SK-N-SH (cell line): ENCODE measurements at regions not wholly inside any gene's neighbourhood (a gene's known extent, or its start where the extent isn't known, plus 50 kb on each side); places are given as distances from the start of the nearest gene placed in this dataset.

Experiments
- CTCF ChIA-PET: fragments of 300-600, 350-600 bp; formaldehyde crosslinking; extraction: SDS; loops from one replicate; lab custom pipeline; 2021; lab: Yijun Ruan, JAX
- POLR2A ChIA-PET: fragments of 350-600 bp; sonication (Branson Sonifier 250); formaldehyde crosslinking; extraction: SDS; loops from one replicate; lab custom pipeline; 2020; ENCODE audit warnings: antibody characterized with exemption, inconsistent platforms; lab: Yijun Ruan, JAX
- DNase-seq: peaks from one replicate; pipeline ENCODE4 v3.0.0; 2012
- H2AFZ ChIP-seq: fragments of 200-600 bp; sonication (generic); 2 replicates; pipeline ENCODE4 v1.8.1; 2016; ENCODE audit warnings: antibody characterized with exemption, mild to moderate bottlenecking, low read depth
- H3F3A ChIP-seq: fragments of 200-600 bp; sonication (generic); replicated peaks from 2 replicates; pipeline ENCODE3; 2016; ENCODE audit warnings: antibody characterized with exemption, mild to moderate bottlenecking; ENCODE audit not compliant: insufficient read depth
- H3K27ac ChIP-seq, 2 experiments: fragments of 200-500 bp in 1 of 2; fragments of 200-600 bp in 1 of 2; sonication (Bioruptor generic) in 1 of 2; sonication (generic), shearing (Covaris generic) in 1 of 2; 2 replicates each; pipeline versions ENCODE4 v1.5.1 to v1.6.1; 2014 to 2016; ENCODE audit warnings: low read depth in 2 of 2, inconsistent platforms in 1 of 2, low read length in 1 of 2, mild to moderate bottlenecking in 1 of 2, mixed read lengths in 1 of 2
- H3K27me3 ChIP-seq: fragments of 200-600 bp; sonication (generic), shearing (Covaris generic); 2 replicates; pipeline ENCODE4 v1.6.1; 2016; ENCODE audit warnings: mixed run types; ENCODE audit not compliant: insufficient read depth
- H3K36me3 ChIP-seq, 2 experiments: fragments of 200-500 bp in 1 of 2; fragments of 200-600 bp in 1 of 2; sonication (Bioruptor generic) in 1 of 2; sonication (generic) in 1 of 2; replicated peaks in 1 of 2; 2 replicates each; pipeline versions ENCODE3 to v1.5.1; 2014 to 2016; ENCODE audit warnings: low read length in 1 of 2, mild to moderate bottlenecking in 1 of 2; ENCODE audit not compliant: insufficient read depth in 2 of 2, control insufficient read depth in 1 of 2
- H3K4me1 ChIP-seq, 2 experiments: fragments of 200-500 bp in 1 of 2; fragments of 200-600 bp in 1 of 2; sonication (Bioruptor generic) in 1 of 2; sonication (generic), shearing (Covaris generic) in 1 of 2; 2 replicates each; pipeline versions ENCODE4 v1.5.1 to v1.6.1; 2014 to 2016; ENCODE audit warnings: low read depth in 1 of 2, low read length in 1 of 2, mixed run types in 1 of 2; ENCODE audit not compliant: insufficient read depth in 2 of 2, control insufficient read depth in 1 of 2
- H3K4me2 ChIP-seq: fragments of 200-600 bp; sonication (generic), shearing (Covaris generic); 2 replicates; pipeline ENCODE4 v1.6.1; 2017; ENCODE audit warnings: mixed run types
- H3K4me3 ChIP-seq, 2 experiments: fragments of 200-500 bp in 1 of 2; fragments of 200-600 bp in 1 of 2; sonication (Bioruptor generic) in 1 of 2; sonication (generic), shearing (Covaris generic) in 1 of 2; 2 replicates each; pipeline versions ENCODE4 v1.5.1 to v1.8.1; 2014 to 2016; ENCODE audit warnings: low read depth in 2 of 2, inconsistent platforms in 1 of 2, low read length in 1 of 2, mild to moderate bottlenecking in 1 of 2, mixed read lengths in 1 of 2, moderate library complexity in 1 of 2
- H3K79me2 ChIP-seq: fragments of 200-600 bp; sonication (generic); 2 replicates; pipeline ENCODE4 v1.8.1; 2017; ENCODE audit warnings: mild to moderate bottlenecking; ENCODE audit not compliant: insufficient read depth
- H3K9ac ChIP-seq: fragments of 200-600 bp; sonication (generic); 2 replicates; pipeline ENCODE4 v1.6.1; 2017; ENCODE audit warnings: mixed run types
- H3K9me2 ChIP-seq: fragments of 200-600 bp; sonication (generic); 2 replicates; pipeline ENCODE4 v1.6.1; 2017; ENCODE audit warnings: mixed run types
- H3K9me3 ChIP-seq: fragments of 200-600 bp; sonication (generic); 2 replicates; pipeline ENCODE4 v1.6.1; 2017; ENCODE audit warnings: mixed run types, mild to moderate bottlenecking, moderate library complexity
- H4K20me1 ChIP-seq: fragments of 200-600 bp; sonication (generic); 2 replicates; pipeline ENCODE4 v1.6.1; 2017; ENCODE audit warnings: mild to moderate bottlenecking, mixed run types; ENCODE audit not compliant: insufficient read depth
- CHD2 ChIP-seq: fragments of 150-350 bp; IDR thresholded peaks from 2 replicates; pipeline ENCODE4 v1.6.1; 2018; ENCODE audit warnings: low read length; ENCODE audit not compliant: partially characterized antibody
- CTCF ChIP-seq: fragments of 200-600 bp; sonication (generic); IDR thresholded peaks from 2 replicates; pipeline ENCODE4 v1.6.1; 2017; ENCODE audit warnings: antibody characterized with exemption, mild to moderate bottlenecking, moderate library complexity
- ELF1 ChIP-seq: IDR thresholded peaks from 2 replicates; pipeline ENCODE4 v1.4.0; 2012
- EP300 ChIP-seq, 2 experiments: IDR thresholded peaks; 2 replicates each; pipeline versions ENCODE4 v1.4.0 to v1.6.1; 2012; ENCODE audit warnings: borderline replicate concordance in 1 of 2, low read depth in 1 of 2, low read length in 1 of 2
- EZH2phosphoT487 ChIP-seq: fragments of 200-600 bp; sonication (generic); IDR thresholded peaks from 2 replicates; pipeline ENCODE4 v1.6.1; 2017; ENCODE audit warnings: low read depth, mixed run types, mild to moderate bottlenecking, antibody characterized with exemption, moderate library complexity, borderline replicate concordance
- FOXJ3 ChIP-seq: sonication (generic); formaldehyde crosslinking; IDR thresholded peaks from 2 replicates; pipeline ENCODE4 v1.5.1; 2020; ENCODE audit warnings: mild to moderate bottlenecking, missing genetic modification reagents
- GABPA ChIP-seq: IDR thresholded peaks from 2 replicates; pipeline ENCODE4 v1.4.0; 2012; ENCODE audit warnings: low read depth, mild to moderate bottlenecking
- GATA2 ChIP-seq: sonication (generic); formaldehyde crosslinking; IDR thresholded peaks from 2 replicates; pipeline ENCODE4 v1.5.0; 2020; ENCODE audit warnings: mild to moderate bottlenecking, missing genetic modification reagents
- IRF3 ChIP-seq: fragments of 150-350 bp; IDR thresholded peaks from 2 replicates; pipeline ENCODE4 v1.6.1; 2016; ENCODE audit warnings: mild to moderate bottlenecking, low read depth, low read length
- JUND ChIP-seq: IDR thresholded peaks from 2 replicates; pipeline ENCODE4 v1.4.0; 2012
- MEF2A ChIP-seq: IDR thresholded peaks from 2 replicates; pipeline ENCODE4 v1.4.0; 2012; ENCODE audit warnings: low read depth, borderline replicate concordance
- NFIC ChIP-seq: IDR thresholded peaks from 2 replicates; pipeline ENCODE4 v1.4.0; 2012; ENCODE audit warnings: borderline replicate concordance
- PBX3 ChIP-seq: IDR thresholded peaks from 2 replicates; pipeline ENCODE4; 2012
- RCOR1 ChIP-seq: fragments of 150-350 bp; IDR thresholded peaks from 2 replicates; pipeline ENCODE4 v1.6.1; 2017; ENCODE audit warnings: antibody characterized with exemption, low read length
- RFX5 ChIP-seq: IDR thresholded peaks from 2 replicates; pipeline ENCODE4 v1.6.1; 2012; ENCODE audit warnings: mild to moderate bottlenecking, improper control_type of control experiment, low read length
- RXRA ChIP-seq: IDR thresholded peaks from 2 replicates; pipeline ENCODE4 v1.4.0; 2012; ENCODE audit warnings: low read depth, mild to moderate bottlenecking, borderline replicate concordance
- TAF1 ChIP-seq: IDR thresholded peaks from 2 replicates; pipeline ENCODE4 v1.6.1; 2012; ENCODE audit warnings: low read depth, mild to moderate bottlenecking, low read length, moderate library complexity, borderline replicate concordance
- TCF12 ChIP-seq: IDR thresholded peaks from 2 replicates; pipeline ENCODE4 v1.4.0; 2012
- TEAD4 ChIP-seq: IDR thresholded peaks from 2 replicates; pipeline ENCODE4 v1.4.0; 2012; ENCODE audit warnings: mild to moderate bottlenecking, borderline replicate concordance; ENCODE audit not compliant: insufficient read depth
- WGBS: methylation state at CpG from one replicate; pipeline ENCODE4 v1.1.6; 2017; ENCODE audit warnings: low lambda C conversion rate; 5-methylcytosine and 5-hydroxymethylcytosine counted together
- TF ChIP-seq, protein P1 (sequence below): IDR thresholded peaks from 2 replicates; pipeline ENCODE4 v1.4.0; 2012; ENCODE audit warnings: low read depth, borderline replicate concordance

GRCh38 chr1:80509965-80510522 lies 1290.7 kb upstream of the ADGRL2 start:
- CTCF ChIA-PET: no interaction called here
- no peak overlapping the region for H3K9ac ChIP-seq
- no peak overlapping the region for H3K4me3 ChIP-seq
- H3K27me3 ChIP-seq: no peaks in the 10 kb centered on the region
- TF ChIP-seq, protein P1, sequence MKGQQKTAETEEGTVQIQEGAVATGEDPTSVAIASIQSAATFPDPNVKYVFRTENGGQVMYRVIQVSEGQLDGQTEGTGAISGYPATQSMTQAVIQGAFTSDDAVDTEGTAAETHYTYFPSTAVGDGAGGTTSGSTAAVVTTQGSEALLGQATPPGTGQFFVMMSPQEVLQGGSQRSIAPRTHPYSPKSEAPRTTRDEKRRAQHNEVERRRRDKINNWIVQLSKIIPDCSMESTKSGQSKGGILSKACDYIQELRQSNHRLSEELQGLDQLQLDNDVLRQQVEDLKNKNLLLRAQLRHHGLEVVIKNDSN: no peak
- TF ChIP-seq ELF1: no peak
- no peak for TF ChIP-seq RFX5
- no peak for TF ChIP-seq EZH2phosphoT487
- no peak for TF ChIP-seq CHD2
- no peak for TF ChIP-seq FOXJ3 (CRISPR knock-in tag)
- no peak for TF ChIP-seq RCOR1
- TF ChIP-seq CTCF: no peak
- TF ChIP-seq TAF1: no peak
- TF ChIP-seq GABPA: no peak
- TF ChIP-seq GATA2 (CRISPR knock-in tag): no peak
- no peak for TF ChIP-seq MEF2A
- TF ChIP-seq RXRA: no peak
- no peak for TF ChIP-seq TEAD4
- TF ChIP-seq NFIC: no peak
- TF ChIP-seq JUND: no peak
- no peak for TF ChIP-seq EP300 (IDR thresholded peaks at IDR 0.05; ENCODE audit: borderline replicate concordance in 1 of 2, low read depth in 1 of 2, low read length in 1 of 2)
- no peak for TF ChIP-seq PBX3
- TF ChIP-seq IRF3: no peak
- no peak for TF ChIP-seq TCF12
- H3K9me3 ChIP-seq: no peaks in the 10 kb centered on the region
- H3K4me2 ChIP-seq: no peak overlapping the region
- H3K4me1 ChIP-seq: no peaks in the 10 kb centered on the region
- H2AFZ ChIP-seq: no peak overlapping the region
- no peaks in the 10 kb centered on the region for H3K79me2 ChIP-seq
- POLR2A ChIA-PET: no interaction called here
- H3F3A ChIP-seq: no peaks in the 10 kb centered on the region
- no peak for DNase-seq
- H4K20me1 ChIP-seq: no peaks in the 10 kb centered on the region
- H3K9me2 ChIP-seq: no peaks in the 10 kb centered on the region
- H3K27ac ChIP-seq: no peak overlapping the region
- no peaks in the 10 kb centered on the region for H3K36me3 ChIP-seq
- WGBS: 57% methylated on average over 2 of the region's 2 CpGs
